CD4-positive, alpha-beta T cell (primary cell): ENCODE measurements at regions not wholly inside any gene's neighbourhood (a gene's known extent, or its start where the extent isn't known, plus 50 kb on each side); places are given as distances from the start of the nearest gene placed in this dataset.

Experiments used
- ATAC-seq: fragments of 200-7000 bp; cut with Tn5 transposase; one replicate; pipeline ENCODE4 v1.10.0; 2022; ENCODE audit warnings: mild to moderate bottlenecking; ENCODE audit not compliant: poor library complexity
- CTCF ChIA-PET: fragments of 350-600 bp; sonication (Branson Sonifier 250); formaldehyde crosslinking; loops from one replicate; lab custom pipeline; 2021; ENCODE audit warnings: antibody characterized with exemption, inconsistent platforms; lab: Charles Lee
- POLR2A ChIA-PET: fragments of 350-600 bp; sonication (Branson Sonifier 250); formaldehyde crosslinking; loops from one replicate; lab custom pipeline; 2021; ENCODE audit warnings: antibody characterized with exemption, inconsistent platforms; lab: Charles Lee
- DNase-seq, 14 experiments: peaks; one replicate each; pipeline ENCODE4 v3.0.0-alpha.2; 2013 to 2020; ENCODE audit warnings: mixed read lengths in 2 of 14
- H3K27ac ChIP-seq, 2 donors: one replicate each; pipeline versions ENCODE4 v1.5.1 to v1.7.0; 2013; ENCODE audit warnings: low read length in 2 of 2, low read depth in 1 of 2, mild to moderate bottlenecking in 1 of 2
- H3K27me3 ChIP-seq, 2 experiments: 1 replicate in 1 of 2; 2 replicates in 1 of 2; pipeline versions ENCODE4 v1.6.1 to v1.7.0; 2013; ENCODE audit warnings: low read length in 2 of 2, control low read depth in 1 of 2, mild to moderate bottlenecking in 1 of 2, moderate library complexity in 1 of 2; ENCODE audit not compliant: insufficient read depth in 2 of 2, control insufficient read depth in 1 of 2
- H3K36me3 ChIP-seq: one replicate; pipeline ENCODE4 v1.6.1; 2013; ENCODE audit warnings: low read length, control low read depth; ENCODE audit not compliant: insufficient read depth
- H3K4me1 ChIP-seq: one replicate; pipeline ENCODE4 v1.6.1; 2013; ENCODE audit warnings: low read length, control low read depth; ENCODE audit not compliant: insufficient read depth
- H3K4me3 ChIP-seq: one replicate; pipeline ENCODE4 v1.5.1; 2013; ENCODE audit warnings: mild to moderate bottlenecking, low read length, moderate library complexity
- H3K9me3 ChIP-seq, 2 experiments: 1 replicate in 1 of 2; 2 replicates in 1 of 2; pipeline versions ENCODE4 v1.6.1 to v1.7.0; 2013; ENCODE audit warnings: low read length in 2 of 2, mild to moderate bottlenecking in 2 of 2, control low read depth in 1 of 2, moderate library complexity in 1 of 2; ENCODE audit not compliant: control insufficient read depth in 1 of 2, insufficient read depth in 1 of 2
- H3K27ac Mint-ChIP-seq: one replicate; pipeline ENCODE4 v1.8.0; 2020; ENCODE audit warnings: mixed read lengths
- H3K27me3 Mint-ChIP-seq: one replicate; pipeline ENCODE4 v1.8.0; 2021; ENCODE audit warnings: mixed read lengths
- H3K36me3 Mint-ChIP-seq: one replicate; pipeline ENCODE4 v1.8.0; 2021; ENCODE audit warnings: low read depth, mixed read lengths
- H3K4me1 Mint-ChIP-seq: one replicate; pipeline ENCODE4 v1.8.0; 2021; ENCODE audit warnings: low read depth, mixed read lengths
- H3K4me3 Mint-ChIP-seq: one replicate; pipeline ENCODE4 v1.8.0; 2020; ENCODE audit warnings: mild to moderate bottlenecking, mixed read lengths
- H3K9me3 Mint-ChIP-seq: one replicate; pipeline ENCODE4 v1.8.0; 2020; ENCODE audit warnings: mixed read lengths
- CTCF ChIP-seq: fragments of 200-600 bp; IDR thresholded peaks from one replicate; pipeline ENCODE4 v1.8.0; 2022; ENCODE audit warnings: antibody characterized with exemption, mild to moderate bottlenecking
- intact Hi-C, 2 experiments: fragments of 100-400 bp; cut with DNase I in 1 of 2; cut with micrococcal nuclease in 1 of 2; formaldehyde crosslinking; loops; one replicate each; pipeline versions ENCODE4 v1.15.1 to v1.9.0; 2023 to 2025; cut with DNase I, micrococcal nuclease

DNA sequence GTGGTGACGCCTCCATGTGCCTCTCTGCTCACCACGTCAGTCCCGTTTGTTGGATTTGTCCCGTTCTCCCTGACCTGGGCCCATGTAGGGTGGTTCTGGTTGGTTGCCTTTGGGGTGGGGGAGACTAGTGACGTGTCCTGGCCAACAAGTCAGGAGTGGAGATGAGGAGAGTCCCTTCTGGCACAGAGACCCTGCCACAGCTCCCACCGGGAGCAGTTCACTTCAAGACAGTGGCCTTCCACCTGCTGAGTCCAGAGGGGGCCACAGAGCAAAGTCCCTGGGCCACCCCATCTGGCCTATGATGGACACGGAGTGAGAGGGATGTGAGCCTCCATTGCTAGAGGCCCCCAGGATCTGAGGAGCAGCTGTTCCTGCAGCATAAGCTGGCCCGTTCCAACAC is 405.6 kb downstream of the TCERG1L start:
- H3K27ac Mint-ChIP-seq = no peak overlapping the region
- H3K9me3 ChIP-seq = peaks cover 0 to 16% of the 10 kb centered on the region in 2 experiments
- H3K9me3 Mint-ChIP-seq = no peaks in the 10 kb centered on the region
- H3K4me3 Mint-ChIP-seq = no peak overlapping the region
- TF ChIP-seq CTCF = no peak
- H3K27ac ChIP-seq = no peak overlapping the region
- CTCF ChIA-PET = no interaction called here
- no peak for ATAC-seq
- H3K27me3 ChIP-seq = no peaks in the 10 kb centered on the region
- H3K4me3 ChIP-seq = no peak overlapping the region
- H3K4me1 Mint-ChIP-seq = no peaks in the 10 kb centered on the region
- H3K36me3 Mint-ChIP-seq = no peaks in the 10 kb centered on the region
- H3K27me3 Mint-ChIP-seq = no peaks in the 10 kb centered on the region
- no peaks in the 10 kb centered on the region for H3K36me3 ChIP-seq
- no peak for DNase-seq
- no peaks in the 10 kb centered on the region for H3K4me1 ChIP-seq
- intact Hi-C loops = no loop called here
- POLR2A ChIA-PET = no interaction called here

DNA sequence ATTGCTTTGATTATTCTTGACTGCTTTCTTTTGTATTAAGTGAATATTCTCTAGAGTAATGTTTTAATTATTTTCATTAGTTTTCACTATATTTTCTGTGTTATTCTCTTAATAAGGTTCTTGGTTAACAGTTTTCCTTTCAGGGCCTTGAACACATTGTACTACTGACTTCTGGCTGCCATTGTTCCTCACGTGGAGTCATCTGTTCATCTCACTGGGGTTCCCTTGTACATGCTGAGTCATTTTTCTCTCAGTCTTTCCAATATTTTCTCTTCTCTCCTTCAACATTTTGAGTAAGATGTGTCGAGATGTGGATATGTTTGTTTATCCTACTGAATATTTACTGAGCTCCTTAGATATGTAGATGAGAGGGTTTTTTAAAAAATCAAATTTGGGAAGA is 400.7 kb downstream of the TCERG1L start:
- no peaks in the 10 kb centered on the region for H3K36me3 Mint-ChIP-seq
- ChIA-PET CTCF (no interaction called here), POLR2A (no interaction called here)
- H3K27ac Mint-ChIP-seq = no peak overlapping the region
- ATAC-seq (no peak), DNase-seq (no peak)
- Histone ChIP-seq H3K4me1 (no peaks in the 10 kb centered on the region), H3K27me3 (peaks cover 0 to 4% of the 10 kb centered on the region in 2 experiments), H3K9me3 (peaks cover 5 to 13% of the 10 kb centered on the region in 2 experiments), H3K36me3 (no peaks in the 10 kb centered on the region), H3K27ac (no peak overlapping the region), H3K4me3 (no peak overlapping the region)
- no peaks in the 10 kb centered on the region for H3K27me3 Mint-ChIP-seq
- no peak for TF ChIP-seq CTCF
- no peak overlapping the region for H3K4me3 Mint-ChIP-seq
- H3K9me3 Mint-ChIP-seq = peaks cover 7% of the 10 kb centered on the region
- intact Hi-C loops = no loop called here
- H3K4me1 Mint-ChIP-seq = no peaks in the 10 kb centered on the region

DNA sequence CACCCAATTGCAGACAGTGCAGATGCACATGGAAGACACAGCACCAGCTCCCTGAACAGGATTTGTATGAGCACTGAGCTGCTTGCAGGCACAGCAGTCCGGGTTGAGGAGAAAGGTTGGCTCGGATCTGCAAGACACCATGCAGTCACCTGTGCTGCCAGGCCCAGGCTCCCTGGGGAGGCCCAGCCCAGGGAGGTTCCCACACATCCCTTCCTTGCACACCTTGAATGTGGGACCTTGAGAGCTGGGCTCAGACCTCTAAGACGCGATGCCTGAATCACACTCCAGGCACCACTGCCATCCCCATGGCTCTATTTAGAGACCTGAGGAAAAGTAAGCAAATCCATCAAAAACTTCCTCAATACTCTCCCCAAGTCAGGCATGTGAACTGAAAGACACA is 397.7 kb downstream of the TCERG1L start:
- H3K27ac ChIP-seq = no peak overlapping the region
- DNase-seq (no peak), ATAC-seq (no peak)
- peaks cover 0 to 4% of the 10 kb centered on the region in 2 experiments for H3K27me3 ChIP-seq
- no peak overlapping the region for H3K27ac Mint-ChIP-seq
- TF ChIP-seq CTCF = no peak
- peaks cover 5 to 9% of the 10 kb centered on the region in 2 experiments for H3K9me3 ChIP-seq
- no peaks in the 10 kb centered on the region for H3K36me3 Mint-ChIP-seq
- H3K9me3 Mint-ChIP-seq = peaks cover 7% of the 10 kb centered on the region
- intact Hi-C loops = no loop called here
- CTCF ChIA-PET = no interaction called here
- no peaks in the 10 kb centered on the region for H3K36me3 ChIP-seq
- no peak overlapping the region for H3K4me3 Mint-ChIP-seq
- POLR2A ChIA-PET = no interaction called here
- no peaks in the 10 kb centered on the region for H3K4me1 ChIP-seq
- H3K27me3 Mint-ChIP-seq = no peaks in the 10 kb centered on the region
- no peaks in the 10 kb centered on the region for H3K4me1 Mint-ChIP-seq
- H3K4me3 ChIP-seq = no peak overlapping the region
